ENCODE measurements at regions not wholly inside any gene's neighbourhood (a gene's known extent, or its start where the extent isn't known, plus 50 kb on each side); places are given as distances from the start of the nearest gene placed in this dataset.

GRCh38 chr12:59871779-59872178 is 275.9 kb downstream of the SLC16A7 start:
- no peaks in the 10 kb centered on the region for H3K9me3 ChIP-seq (ENCODE audit: control insufficient read depth, insufficient read depth, low read length)
- no peak for DNase-seq (ENCODE audit: low read depth, low spot score)
- H3K36me3 ChIP-seq (ENCODE audit: control insufficient read depth, insufficient read depth, low read length) = no peaks in the 10 kb centered on the region
- no peak overlapping the region for H3K27ac ChIP-seq (ENCODE audit: low read length)
- H3K27me3 ChIP-seq (ENCODE audit: control insufficient read depth, insufficient read depth, low read length) = no peaks in the 10 kb centered on the region
- H3K4me3 ChIP-seq (ENCODE audit: low read length) = no peak overlapping the region
- no CpG with 5 or more reads among the region's 2 CpGs for WGBS (ENCODE audit: insufficient coverage, insufficient read length)
- H3K4me1 ChIP-seq (ENCODE audit: control insufficient read depth, insufficient read depth, low read length) = peaks cover 2% of the 10 kb centered on the region

- Histone ChIP-seq H3K9me3 (ENCODE audit: control insufficient read depth, insufficient read depth, low read length) (no peaks in the 10 kb centered on the region), H3K27ac (ENCODE audit: low read length) (no peak overlapping the region), H3K36me3 (ENCODE audit: control insufficient read depth, insufficient read depth, low read length) (no peaks in the 10 kb centered on the region), H3K27me3 (ENCODE audit: control insufficient read depth, insufficient read depth, low read length) (no peaks in the 10 kb centered on the region), H3K4me3 (ENCODE audit: low read length) (no peak overlapping the region), H3K4me1 (ENCODE audit: control insufficient read depth, insufficient read depth, low read length) (peaks cover 2% of the 10 kb centered on the region)
- WGBS (ENCODE audit: insufficient coverage, insufficient read length) = no CpG with 5 or more reads among the region's 1 CpG
- DNase-seq (ENCODE audit: low read depth, low spot score) = no peak
These were observed 277.3 kb downstream of the SLC16A7 start for GRCh38 chr12:59873136-59873535.

- Histone ChIP-seq H3K9me3 (ENCODE audit: control insufficient read depth, insufficient read depth, low read length) (no peaks in the 10 kb centered on the region), H3K4me3 (ENCODE audit: low read length) (no peak overlapping the region), H3K27ac (ENCODE audit: low read length) (no peak overlapping the region), H3K4me1 (ENCODE audit: control insufficient read depth, insufficient read depth, low read length) (peaks cover 2% of the 10 kb centered on the region), H3K36me3 (ENCODE audit: control insufficient read depth, insufficient read depth, low read length) (no peaks in the 10 kb centered on the region), H3K27me3 (ENCODE audit: control insufficient read depth, insufficient read depth, low read length) (no peaks in the 10 kb centered on the region)
- DNase-seq (ENCODE audit: low read depth, low spot score) = no peak
- no CpG with 5 or more reads among the region's 1 CpG for WGBS (ENCODE audit: insufficient coverage, insufficient read length)
These were observed 279.0 kb downstream of the SLC16A7 start for GRCh38 chr12:59874781-59875180.

- no peak for DNase-seq (ENCODE audit: low read depth, low spot score)
- no peak overlapping the region for H3K27ac ChIP-seq (ENCODE audit: low read length)
- no peaks in the 10 kb centered on the region for H3K27me3 ChIP-seq (ENCODE audit: control insufficient read depth, insufficient read depth, low read length)
- no peaks in the 10 kb centered on the region for H3K36me3 ChIP-seq (ENCODE audit: control insufficient read depth, insufficient read depth, low read length)
- H3K9me3 ChIP-seq (ENCODE audit: control insufficient read depth, insufficient read depth, low read length) = no peaks in the 10 kb centered on the region
- H3K4me1 ChIP-seq (ENCODE audit: control insufficient read depth, insufficient read depth, low read length) = no peaks in the 10 kb centered on the region
- H3K4me3 ChIP-seq (ENCODE audit: low read length) = no peak overlapping the region
- WGBS (ENCODE audit: insufficient coverage, insufficient read length) = no CpG with 5 or more reads among the region's 2 CpGs
These were observed 290.4 kb downstream of the SLC16A7 start for GRCh38 chr12:59886131-59886733.

- no peaks in the 10 kb centered on the region for H3K27me3 ChIP-seq (ENCODE audit: control insufficient read depth, insufficient read depth, low read length)
- H3K36me3 ChIP-seq (ENCODE audit: control insufficient read depth, insufficient read depth, low read length) = no peaks in the 10 kb centered on the region
- WGBS (ENCODE audit: insufficient coverage, insufficient read length) = no CpG with 5 or more reads among the region's 3 CpGs
- no peak overlapping the region for H3K4me3 ChIP-seq (ENCODE audit: low read length)
- H3K27ac ChIP-seq (ENCODE audit: low read length) = no peak overlapping the region
- no peak for DNase-seq (ENCODE audit: low read depth, low spot score)
- no peaks in the 10 kb centered on the region for H3K9me3 ChIP-seq (ENCODE audit: control insufficient read depth, insufficient read depth, low read length)
- H3K4me1 ChIP-seq (ENCODE audit: control insufficient read depth, insufficient read depth, low read length) = no peaks in the 10 kb centered on the region
These were observed 291.3 kb downstream of the SLC16A7 start for GRCh38 chr12:59887178-59887577.

- no peak overlapping the region for H3K27ac ChIP-seq (ENCODE audit: low read length)
- H3K36me3 ChIP-seq (ENCODE audit: control insufficient read depth, insufficient read depth, low read length) = no peaks in the 10 kb centered on the region
- H3K9me3 ChIP-seq (ENCODE audit: control insufficient read depth, insufficient read depth, low read length) = no peaks in the 10 kb centered on the region
- no CpG with 5 or more reads among the region's 3 CpGs for WGBS (ENCODE audit: insufficient coverage, insufficient read length)
- no peak for DNase-seq (ENCODE audit: low read depth, low spot score)
- no peaks in the 10 kb centered on the region for H3K4me1 ChIP-seq (ENCODE audit: control insufficient read depth, insufficient read depth, low read length)
- no peaks in the 10 kb centered on the region for H3K27me3 ChIP-seq (ENCODE audit: control insufficient read depth, insufficient read depth, low read length)
- H3K4me3 ChIP-seq (ENCODE audit: low read length) = no peak overlapping the region
These were observed 295.2 kb downstream of the SLC16A7 start for GRCh38 chr12:59890896-59891579.

GRCh38 chr12:59895166-59895775 is 299.4 kb downstream of the SLC16A7 start:
- WGBS (ENCODE audit: insufficient coverage, insufficient read length) = no CpG with 5 or more reads among the region's 1 CpG
- no peak for DNase-seq (ENCODE audit: low read depth, low spot score)
- Histone ChIP-seq H3K27me3 (ENCODE audit: control insufficient read depth, insufficient read depth, low read length) (no peaks in the 10 kb centered on the region), H3K4me3 (ENCODE audit: low read length) (no peak overlapping the region), H3K27ac (ENCODE audit: low read length) (no peak overlapping the region), H3K4me1 (ENCODE audit: control insufficient read depth, insufficient read depth, low read length) (no peaks in the 10 kb centered on the region), H3K36me3 (ENCODE audit: control insufficient read depth, insufficient read depth, low read length) (no peaks in the 10 kb centered on the region), H3K9me3 (ENCODE audit: control insufficient read depth, insufficient read depth, low read length) (no peaks in the 10 kb centered on the region)

GRCh38 chr12:59904874-59905521 is 309.2 kb downstream of the SLC16A7 start:
- H3K36me3 ChIP-seq (ENCODE audit: control insufficient read depth, insufficient read depth, low read length) = no peaks in the 10 kb centered on the region
- H3K4me1 ChIP-seq (ENCODE audit: control insufficient read depth, insufficient read depth, low read length) = no peaks in the 10 kb centered on the region
- H3K27me3 ChIP-seq (ENCODE audit: control insufficient read depth, insufficient read depth, low read length) = no peaks in the 10 kb centered on the region
- WGBS (ENCODE audit: insufficient coverage, insufficient read length) = no CpG with 5 or more reads among the region's 3 CpGs
- no peak for DNase-seq (ENCODE audit: low read depth, low spot score)
- no peak overlapping the region for H3K27ac ChIP-seq (ENCODE audit: low read length)
- no peaks in the 10 kb centered on the region for H3K9me3 ChIP-seq (ENCODE audit: control insufficient read depth, insufficient read depth, low read length)
- H3K4me3 ChIP-seq (ENCODE audit: low read length) = no peak overlapping the region

- no CpG with 5 or more reads among the region's 3 CpGs for WGBS (ENCODE audit: insufficient coverage, insufficient read length)
- Histone ChIP-seq H3K27ac (ENCODE audit: low read length) (no peak overlapping the region), H3K36me3 (ENCODE audit: control insufficient read depth, insufficient read depth, low read length) (no peaks in the 10 kb centered on the region), H3K4me3 (ENCODE audit: low read length) (no peak overlapping the region), H3K4me1 (ENCODE audit: control insufficient read depth, insufficient read depth, low read length) (no peaks in the 10 kb centered on the region), H3K9me3 (ENCODE audit: control insufficient read depth, insufficient read depth, low read length) (no peaks in the 10 kb centered on the region), H3K27me3 (ENCODE audit: control insufficient read depth, insufficient read depth, low read length) (no peaks in the 10 kb centered on the region)
- DNase-seq (ENCODE audit: low read depth, low spot score) = no peak
These were observed 315.7 kb downstream of the SLC16A7 start for GRCh38 chr12:59911516-59911915.

- Histone ChIP-seq H3K36me3 (ENCODE audit: control insufficient read depth, insufficient read depth, low read length) (no peaks in the 10 kb centered on the region), H3K4me3 (ENCODE audit: low read length) (no peak overlapping the region), H3K4me1 (ENCODE audit: control insufficient read depth, insufficient read depth, low read length) (no peaks in the 10 kb centered on the region), H3K27ac (ENCODE audit: low read length) (no peak overlapping the region), H3K9me3 (ENCODE audit: control insufficient read depth, insufficient read depth, low read length) (no peaks in the 10 kb centered on the region), H3K27me3 (ENCODE audit: control insufficient read depth, insufficient read depth, low read length) (no peaks in the 10 kb centered on the region)
- no peak for DNase-seq (ENCODE audit: low read depth, low spot score)
These were observed 321.2 kb downstream of the SLC16A7 start for GRCh38 chr12:59916988-59917387.
